ENCODE measurements at regions not wholly inside any gene's neighbourhood (a gene's known extent, or its start where the extent isn't known, plus 50 kb on each side); places are given as distances from the start of the nearest gene placed in this dataset.
A peak's percentile ranks its signal among the peaks of the same experiment; 100 is the strongest.

DNA sequence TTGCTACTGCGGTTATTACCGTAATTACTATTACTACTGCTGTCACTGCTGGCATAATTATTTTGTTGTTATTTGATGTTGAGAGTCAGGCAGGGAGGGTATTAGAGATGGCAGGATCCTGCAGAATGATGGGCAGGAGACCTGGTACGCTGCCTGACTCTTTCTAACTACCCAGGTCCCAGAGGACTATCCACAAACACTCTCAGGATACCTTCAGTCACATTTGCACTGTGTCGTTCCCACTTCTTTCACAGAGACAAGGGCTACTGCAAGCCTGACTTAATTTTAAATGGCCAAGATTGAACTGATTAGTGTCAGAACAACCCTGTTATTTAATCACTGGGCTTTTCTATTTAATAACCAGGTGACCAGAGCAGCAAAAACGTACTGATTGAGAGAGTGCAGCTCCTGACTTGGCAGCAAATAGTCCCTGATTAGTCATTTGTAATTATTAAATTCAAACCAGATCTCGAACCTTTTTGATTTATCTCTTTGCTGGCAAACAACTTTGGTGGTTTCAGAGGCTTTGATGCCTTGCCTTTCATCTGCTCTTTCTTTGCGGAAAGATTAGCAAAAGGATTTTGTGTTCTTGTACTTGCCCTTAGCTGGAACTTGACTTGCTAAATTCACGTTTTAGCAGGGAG, 88.8 kb upstream of the ARHGEF3 start:
- DNase-seq: no peak

DNA sequence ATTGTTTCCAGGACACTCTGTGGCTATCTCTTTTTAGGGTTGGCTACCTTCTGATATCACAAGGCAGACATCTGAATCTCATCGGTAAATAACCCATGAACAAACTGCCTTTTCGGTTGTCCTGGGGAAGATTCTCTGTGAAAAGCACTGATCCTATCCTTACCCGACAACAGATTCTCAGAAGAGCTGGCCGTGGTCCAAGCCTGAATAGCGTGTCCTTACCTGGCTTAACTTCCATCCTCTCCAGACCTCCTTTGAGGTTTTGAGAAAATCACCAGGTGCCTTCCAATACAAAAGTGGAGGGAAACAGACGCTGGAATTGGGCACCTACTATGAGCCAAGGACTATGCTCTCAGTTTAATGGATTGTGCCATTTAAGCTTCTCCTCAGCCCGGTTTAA, 87.4 kb upstream of the ARHGEF3 start:
- no peak for DNase-seq

DNA sequence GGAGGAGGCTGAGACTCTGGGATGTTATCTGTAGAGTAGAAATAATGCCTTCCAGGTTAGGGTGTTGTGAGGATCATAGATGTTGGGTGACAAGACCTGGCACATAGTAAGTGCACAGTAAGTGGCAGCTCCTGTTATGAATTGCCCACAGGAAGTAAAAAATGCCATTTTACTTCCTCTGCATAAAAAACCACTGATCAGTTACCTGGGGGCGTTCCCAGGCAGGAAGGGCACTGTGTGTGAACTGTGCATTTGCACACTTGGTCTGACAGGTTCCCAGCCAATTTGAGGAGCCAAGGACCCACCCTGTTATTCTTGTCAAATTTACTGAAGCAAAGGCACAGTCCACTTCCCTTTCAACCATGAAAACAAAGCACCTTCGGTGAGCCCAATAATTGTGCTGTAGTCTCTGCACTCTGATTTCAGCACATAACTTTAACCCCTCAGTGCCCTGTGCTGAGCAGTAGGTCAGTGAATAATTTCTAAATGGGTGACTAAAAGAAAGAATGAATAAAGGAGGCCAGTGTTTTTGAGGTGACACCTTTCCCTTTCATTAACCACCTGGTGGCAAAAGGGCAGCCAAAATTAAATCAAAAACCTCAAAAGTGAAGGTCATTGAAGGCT, 85.8 kb upstream of the ARHGEF3 start:
- peak; percentile 76 for DNase-seq

DNA sequence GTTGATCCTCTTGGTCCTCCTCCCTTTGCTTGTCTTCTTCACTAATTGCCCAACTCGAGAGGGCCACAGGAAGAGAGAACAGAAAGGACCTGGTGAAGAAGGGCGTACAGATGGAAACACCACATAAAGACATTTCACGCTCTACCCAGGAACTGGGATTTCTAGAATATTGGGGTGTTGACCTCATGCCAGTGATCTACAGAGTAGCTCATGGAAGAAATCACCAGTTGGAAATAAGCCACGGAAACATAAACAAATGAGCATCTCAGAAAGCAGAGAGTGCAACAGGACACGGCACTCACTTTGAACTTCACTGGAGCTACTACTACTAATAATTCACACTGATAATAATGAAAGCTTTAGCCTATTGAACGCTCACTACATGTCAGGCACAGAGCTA, 84.6 kb upstream of the ARHGEF3 start:
- no peak for DNase-seq

DNA sequence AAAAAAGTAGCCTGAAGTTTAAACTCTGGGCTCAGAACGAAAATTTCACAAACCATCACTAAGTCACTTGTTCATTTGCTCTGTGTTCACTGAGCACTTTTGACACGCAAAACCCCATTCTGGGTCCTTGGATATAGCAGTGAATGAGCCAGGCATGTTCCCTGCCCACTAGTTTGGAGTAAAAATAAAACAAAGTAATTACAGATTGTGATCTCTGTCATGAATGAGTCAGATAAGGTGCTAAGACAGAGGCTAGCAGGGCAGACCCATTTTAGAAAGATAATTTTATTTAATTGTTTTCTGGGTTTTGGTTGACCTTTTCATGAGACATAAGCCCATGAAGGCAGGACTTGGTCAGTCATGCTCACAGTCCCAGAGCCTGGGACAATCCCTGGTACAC, 84.1 kb upstream of the ARHGEF3 start:
- no peak for DNase-seq

DNA sequence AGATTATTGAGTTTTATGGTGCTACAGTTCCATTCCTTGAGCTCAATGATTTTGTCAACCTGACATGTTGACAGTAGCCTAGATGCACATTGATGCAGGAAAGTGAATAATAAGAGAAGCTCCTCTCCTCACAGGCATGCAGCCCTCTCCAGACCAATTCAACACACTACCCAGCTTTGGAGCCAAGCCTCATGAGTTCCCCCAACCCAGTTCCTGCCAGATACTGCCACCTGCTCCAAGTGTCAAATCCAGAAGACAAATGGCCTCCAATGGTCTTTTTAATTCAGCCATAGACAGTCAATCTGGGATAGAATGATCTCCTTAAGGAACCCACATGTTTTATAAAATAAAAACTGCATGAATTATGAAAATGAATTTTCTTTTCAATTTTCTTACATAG, 83.7 kb upstream of the ARHGEF3 start:
- no peak for DNase-seq

DNA sequence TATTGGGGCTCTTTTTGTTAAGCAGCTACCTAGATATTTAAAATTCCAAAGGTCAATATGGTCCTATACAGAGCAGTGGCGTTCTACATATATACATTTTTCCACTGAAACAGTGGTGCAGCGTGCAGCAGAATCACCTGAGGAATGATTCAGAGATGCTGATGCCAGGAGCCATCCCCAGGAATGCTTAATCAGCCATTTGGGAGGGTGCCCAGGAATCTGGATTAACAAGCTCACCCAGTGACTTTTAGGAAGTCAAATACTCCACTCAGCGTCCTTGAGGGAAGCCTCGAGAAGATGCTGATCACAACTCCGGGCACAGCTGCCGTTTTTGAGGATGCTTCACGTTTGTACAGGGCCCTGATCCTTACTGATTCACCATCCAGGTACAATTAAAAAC, 82.6 kb upstream of the ARHGEF3 start:
- no peak for DNase-seq

DNA sequence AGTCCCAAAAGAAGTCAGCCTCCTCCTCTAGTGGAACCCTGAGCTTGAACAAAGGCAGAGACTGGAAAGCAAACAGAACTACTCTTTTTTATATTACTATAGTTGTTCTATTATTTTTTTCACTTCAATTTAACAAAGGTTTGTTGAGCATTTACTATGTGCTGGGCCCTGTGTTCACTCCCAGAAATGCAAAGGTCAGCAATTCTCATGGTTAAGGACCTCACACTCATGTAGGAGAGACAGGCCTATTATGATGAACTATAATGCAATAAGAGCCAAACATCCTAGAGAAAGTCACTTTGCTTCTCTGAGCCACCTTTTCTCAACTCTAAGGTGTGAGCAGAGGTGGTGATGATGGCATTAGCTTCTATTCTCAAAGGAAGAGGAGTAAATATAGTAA, 82.1 kb upstream of the ARHGEF3 start:
- no peak for DNase-seq

DNA sequence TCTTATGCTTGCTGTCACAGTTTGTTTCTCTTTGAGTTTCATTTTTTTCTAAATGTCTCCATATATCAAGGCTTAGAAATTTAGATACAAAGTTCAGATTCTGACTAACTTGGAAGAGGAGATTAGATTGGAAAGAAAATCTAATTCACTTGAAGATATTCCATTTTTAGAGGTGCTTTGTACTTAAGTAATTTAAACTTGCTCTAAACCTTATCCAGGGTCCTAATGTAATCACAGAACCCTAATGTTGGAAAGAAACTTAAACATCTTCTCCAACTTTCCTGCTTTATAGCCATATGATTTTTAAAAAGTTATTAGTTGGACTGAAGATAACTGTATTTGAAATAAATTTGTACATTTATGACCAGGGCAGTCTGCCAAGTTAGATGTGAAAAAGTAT, 81.1 kb upstream of the ARHGEF3 start:
- DNase-seq: no peak

DNA sequence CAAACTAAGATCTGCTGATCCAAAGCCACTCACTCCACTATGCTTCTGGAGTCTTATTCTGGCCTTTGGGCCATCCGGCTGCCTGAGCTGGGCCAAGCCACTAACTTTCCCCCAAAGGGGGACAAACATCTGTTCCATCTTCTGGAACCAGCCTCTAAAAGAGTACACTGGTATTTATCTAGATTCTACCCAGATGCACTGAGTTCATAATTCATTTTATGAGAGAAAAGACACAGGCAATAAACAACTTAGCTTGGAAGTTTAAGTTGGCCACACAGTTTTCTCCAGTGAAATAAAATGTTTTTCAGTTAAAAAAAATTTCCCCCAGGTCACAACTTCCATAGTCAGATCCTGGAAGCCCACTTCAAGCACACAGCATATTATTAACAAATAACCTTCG, 80.1 kb upstream of the ARHGEF3 start:
- DNase-seq: no peak

DNA sequence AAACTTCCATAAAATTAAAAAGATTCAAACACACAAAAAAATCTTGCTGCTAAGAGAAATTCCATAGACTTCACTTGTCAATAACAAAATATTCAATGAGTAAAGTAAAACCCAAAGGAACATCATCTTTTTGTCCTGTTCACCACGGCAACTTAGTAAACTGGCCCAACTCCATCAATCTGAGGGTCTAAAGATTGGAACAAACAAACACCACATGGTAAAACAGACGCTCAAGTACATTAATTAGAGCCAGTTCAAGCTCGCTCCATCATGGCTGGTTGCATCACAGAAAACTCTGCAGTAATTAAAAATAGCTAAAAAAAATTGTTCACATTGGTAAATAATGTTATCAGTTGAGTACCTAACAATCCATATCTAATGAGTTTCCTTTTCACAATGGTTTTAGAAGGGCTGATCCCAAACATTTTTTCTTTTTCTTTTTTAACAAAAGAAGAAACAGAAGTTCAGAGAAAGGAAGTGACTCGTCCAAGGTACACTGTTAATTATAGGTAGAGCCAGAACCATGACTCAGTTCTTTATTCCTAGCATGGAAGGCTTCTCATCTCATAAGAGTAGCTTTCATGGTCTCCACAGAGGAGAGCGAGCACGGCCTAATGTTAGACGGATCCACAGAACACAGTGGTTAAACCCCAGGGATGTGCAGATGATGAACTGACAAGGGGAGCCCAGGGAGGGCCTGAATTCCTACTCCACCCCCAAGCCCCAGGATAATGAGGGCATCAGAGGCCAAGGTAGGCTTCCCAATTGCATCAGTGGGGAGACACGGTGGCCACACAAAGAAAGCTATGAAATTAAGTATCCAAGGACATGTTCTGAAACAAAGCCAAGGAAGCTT, 79.2 kb upstream of the ARHGEF3 start:
- no peak for DNase-seq

DNA sequence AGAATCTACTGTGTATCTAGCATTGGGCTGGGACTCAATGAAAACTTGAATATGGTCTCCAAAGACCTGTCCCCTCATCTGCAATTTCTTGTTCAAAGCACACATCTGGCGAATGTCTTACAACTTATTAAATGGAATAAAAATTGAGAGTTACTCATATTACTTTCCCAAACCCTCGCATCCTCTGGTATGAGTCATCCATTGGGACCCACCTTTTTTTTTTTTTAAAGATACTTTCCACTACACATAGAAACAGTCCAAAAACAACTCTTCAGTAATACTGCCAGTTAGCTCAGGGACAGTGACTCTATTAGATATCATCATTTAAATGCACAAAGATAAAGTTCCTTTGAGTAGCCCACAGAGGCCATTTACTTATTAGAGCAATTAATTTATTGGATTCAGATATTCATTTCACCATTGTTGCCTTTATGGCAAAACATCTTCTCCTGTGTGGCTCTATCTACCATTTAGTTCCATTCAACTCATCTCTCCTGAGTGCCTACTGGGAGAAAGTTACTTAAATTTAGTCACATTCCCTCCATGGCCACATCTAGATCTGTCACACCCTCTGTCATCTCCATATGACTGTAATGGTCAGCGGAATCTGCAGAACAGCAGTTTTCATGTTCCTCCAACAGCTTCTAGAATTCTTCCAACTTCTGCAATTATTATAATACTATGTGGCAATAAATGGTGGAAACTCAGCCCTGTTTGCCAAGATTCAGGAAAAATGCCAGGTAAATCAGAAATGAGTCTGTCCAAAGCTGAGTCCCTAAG, 77.9 kb upstream of the ARHGEF3 start:
- peak; percentile 44 for DNase-seq

DNA sequence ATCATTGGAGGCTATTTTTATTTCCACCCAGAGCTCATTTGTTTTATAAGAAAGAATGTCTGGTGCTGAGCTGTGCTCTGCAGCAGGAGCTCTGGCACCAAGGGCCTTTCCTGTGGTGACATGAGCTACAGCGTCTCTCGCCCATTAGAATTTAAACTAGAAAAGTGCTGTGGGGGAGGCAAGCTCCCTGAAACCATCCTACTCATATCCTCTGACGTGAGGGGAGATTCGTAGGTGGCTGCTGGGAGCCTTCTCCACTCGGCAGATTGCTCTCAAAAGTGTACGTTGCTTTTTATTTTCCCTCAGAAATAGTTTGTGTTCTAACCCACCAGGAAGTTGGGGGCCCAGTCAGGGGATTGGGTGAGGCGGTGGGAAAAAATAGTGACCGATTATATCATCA, 76.3 kb upstream of the ARHGEF3 start:
- DNase-seq: peak; percentile 75

DNA sequence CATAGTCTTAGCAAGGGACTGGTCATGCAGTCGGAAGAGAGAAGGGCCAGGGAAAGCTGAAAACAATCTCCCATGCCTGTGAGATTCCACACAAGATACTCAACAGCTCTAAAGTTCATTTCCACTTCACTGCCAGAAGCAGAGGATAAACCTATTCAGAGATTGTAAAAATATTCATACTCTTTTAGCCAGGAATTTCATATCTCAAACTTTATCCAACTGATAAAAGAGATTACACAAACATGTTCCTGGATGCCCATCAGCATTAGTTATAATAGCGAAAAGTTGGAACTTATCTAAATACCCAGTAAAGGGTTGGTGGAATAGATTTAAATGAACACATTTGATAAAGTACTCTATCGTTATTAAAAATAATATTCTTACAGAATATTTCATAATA, 75.2 kb upstream of the ARHGEF3 start:
- no peak for DNase-seq

DNA sequence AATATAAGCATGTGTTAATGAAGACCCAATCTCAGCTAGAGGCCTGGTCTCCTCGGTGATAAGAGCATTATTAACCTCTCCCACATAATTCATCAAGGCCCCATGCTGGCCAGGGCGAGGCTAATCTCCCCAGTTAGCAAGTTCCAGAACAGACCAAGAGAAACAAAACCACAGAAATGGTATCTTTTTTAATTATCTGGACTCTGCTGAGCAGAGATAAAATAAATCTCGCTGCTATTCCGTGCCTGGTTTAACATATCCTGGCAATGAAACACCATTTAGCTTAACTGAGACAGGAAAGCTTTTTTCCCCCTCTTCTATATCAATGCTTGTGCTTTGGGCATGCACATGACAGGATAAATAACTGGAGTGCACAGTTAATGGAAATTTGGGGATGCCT, 72.5 kb upstream of the ARHGEF3 start:
- DNase-seq: no peak

DNA sequence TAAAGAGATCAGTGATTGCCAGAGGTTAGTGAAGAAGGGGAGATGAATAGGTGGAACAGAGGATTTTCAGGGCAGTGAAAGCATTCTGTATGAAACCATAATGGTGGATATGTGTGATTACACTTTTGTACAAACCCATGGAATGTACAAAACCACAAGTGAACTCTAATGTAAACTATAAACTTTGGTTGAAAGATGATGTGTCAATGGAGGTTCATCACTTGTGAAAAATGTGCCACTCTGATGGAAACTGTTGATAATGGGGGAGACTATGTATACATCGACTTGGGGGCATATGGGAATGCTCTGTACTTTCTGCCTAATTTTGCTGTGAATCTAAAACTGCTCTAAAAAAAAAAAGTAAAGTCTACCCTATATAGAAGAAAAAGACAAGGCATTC, 68.7 kb upstream of the ARHGEF3 start:
- DNase-seq: no peak

DNA sequence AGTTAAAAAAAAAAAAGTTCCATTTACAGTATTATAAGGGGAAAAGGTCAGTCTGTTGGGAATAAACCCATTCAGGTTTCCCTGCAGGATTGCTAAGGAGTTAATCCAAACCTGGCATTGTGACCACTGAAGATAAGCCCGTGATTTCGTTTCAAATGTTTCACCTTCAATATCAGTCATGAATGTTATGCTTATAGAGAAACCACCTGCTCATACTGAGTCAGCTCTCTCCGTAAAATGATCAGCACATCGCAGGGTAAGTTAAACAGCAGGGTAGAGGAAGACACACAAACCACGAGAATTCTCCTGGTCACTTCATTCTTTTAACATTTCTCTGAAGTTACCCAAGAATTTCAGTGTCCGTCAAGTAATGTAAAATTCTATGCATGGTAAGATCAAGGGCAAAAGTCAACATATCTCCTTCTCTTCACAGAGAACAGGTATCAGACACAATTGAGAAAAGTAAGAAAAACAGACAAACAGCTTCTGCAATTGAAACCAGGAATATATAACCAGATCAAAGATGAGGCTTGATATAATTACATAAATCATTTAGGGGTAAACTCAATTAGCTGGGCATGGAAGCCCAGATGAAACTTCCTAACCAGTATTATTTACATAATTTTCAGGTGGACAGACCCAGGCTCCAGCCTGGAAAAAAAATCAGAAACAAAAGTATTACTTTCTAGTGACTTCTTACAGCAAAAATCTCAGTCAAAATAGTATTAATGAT, 67.6 kb upstream of the ARHGEF3 start:
- DNase-seq: peak; percentile 59

DNA sequence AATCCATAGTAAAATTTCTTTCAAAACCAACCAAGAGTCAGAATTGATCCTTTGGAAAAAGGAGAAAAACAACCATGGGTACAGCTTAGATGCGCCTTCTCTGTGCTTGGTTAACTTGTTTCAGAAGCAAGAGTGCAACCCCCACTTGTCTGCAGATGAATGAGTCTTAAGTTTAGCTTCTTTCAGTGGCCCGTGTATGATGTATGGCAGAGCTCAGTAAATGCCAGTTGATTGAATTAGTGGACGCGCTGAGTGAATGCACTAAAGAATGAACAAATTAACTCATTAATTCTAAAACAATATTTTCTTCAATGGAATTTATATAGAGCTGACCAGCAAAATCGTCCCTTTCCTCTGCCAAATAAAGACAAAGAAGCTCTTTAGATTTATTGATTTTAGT, 67.0 kb upstream of the ARHGEF3 start:
- DNase-seq: no peak

DNA sequence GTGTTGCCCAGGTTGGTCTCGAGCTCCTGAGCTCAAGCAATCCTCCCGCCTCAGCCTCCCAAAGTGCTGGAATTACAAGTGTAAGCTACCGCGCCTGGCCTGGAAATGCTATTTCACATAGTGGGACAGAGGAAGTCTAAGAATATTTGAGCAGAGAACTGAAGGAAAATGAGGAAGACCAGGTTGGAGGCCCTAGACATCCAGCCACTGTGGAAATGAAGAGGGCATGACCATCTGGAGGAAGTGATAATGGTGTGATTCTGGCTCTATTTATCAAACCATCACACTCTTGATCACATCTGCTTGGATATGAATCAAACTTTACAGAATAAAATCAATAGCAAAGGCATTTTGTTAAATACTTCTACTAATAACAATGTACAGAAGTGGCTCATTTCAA, 65.9 kb upstream of the ARHGEF3 start:
- no peak for DNase-seq

DNA sequence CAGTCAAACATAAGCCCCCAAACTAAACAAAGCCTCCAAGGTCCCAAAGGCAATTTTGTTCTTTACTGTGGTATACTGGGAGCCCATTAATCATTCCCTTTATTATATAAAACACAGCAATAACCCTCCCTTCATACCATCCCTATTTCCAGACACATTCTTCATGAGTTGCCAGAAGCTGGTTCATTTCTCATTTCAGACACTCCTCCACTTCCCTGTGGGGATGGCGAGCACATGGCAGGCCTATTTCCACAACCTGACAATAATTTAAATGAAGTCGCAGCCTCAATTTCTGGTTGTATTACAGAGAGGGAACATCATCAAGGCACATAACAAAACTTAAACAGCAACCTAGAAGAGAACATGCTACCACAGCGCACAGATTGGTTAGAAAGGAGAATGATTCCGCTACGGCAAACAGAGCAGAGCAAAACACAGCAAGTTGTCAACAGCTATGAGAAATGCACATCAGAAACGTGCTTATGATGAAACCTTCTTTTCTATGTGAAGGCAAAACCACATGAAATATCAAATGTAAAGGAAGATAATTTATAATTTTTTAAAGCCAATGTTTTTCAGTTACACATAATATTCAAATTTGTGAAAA, 63.3 kb upstream of the ARHGEF3 start:
- DNase-seq: no peak

DNA sequence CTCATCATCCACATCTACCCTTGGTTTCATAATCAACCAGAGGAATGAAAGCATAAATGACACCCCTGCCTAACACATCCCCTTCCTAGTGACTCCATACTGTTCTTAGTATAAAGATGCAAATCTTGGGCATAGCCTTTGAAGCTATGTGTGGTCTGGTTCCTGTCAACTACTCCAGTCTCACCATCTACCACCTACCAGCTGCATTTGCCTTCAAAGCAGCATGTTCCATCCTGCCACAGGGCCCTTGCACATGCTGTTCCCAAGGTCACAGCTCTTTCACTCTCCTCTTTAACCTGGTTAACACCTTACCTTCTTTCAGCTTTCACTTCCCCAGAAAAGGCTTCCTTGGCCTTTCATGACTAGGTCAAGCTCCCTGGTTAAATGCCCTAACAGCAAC, 62.3 kb upstream of the ARHGEF3 start:
- peak; percentile 69 for DNase-seq

DNA sequence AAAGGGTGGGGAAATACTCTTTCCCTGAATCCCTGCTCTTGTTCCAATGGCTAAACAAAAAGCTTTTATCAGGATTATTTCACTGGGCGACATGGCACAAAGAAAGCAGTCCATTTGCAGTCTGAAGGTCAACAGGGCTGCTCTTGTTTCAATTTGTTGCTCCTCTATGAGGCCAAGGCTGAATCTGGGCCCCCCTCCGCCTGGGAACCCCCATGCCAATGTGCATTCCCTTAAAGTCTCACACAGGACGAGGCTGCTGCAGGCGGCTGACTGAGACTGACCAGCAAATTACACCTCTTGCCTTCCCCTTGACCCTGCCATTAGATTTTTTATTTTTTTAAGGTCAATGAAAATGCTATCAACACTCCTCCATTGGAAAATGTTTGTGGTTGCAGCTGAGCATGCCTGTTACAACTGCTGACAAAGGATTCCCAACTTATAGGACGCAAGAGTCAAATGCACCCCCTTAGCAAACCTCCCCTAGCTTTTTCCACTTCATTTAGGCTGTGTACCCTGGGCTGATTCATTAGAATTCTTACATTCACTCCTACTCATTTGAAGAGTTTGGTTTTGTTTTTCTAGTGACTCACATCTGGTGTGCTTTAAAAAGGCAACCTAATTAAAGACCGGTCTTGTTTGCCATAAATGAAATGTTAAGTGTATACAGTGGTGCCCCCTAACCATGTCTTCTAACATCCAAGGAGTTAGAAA, 60.8 kb upstream of the ARHGEF3 start:
- DNase-seq: peak; percentile 78

Measured in activated CD4-positive, alpha-beta T cell treated with anti-CD3 and anti-CD28 coated beads, Interleukin-10, Interleukin-2, amounts not matched to agents 100 ng/mL and 50 ng/mL, durations not matched to agents 16 hours and 8 hours (primary cell).